GM23338 (cell line): ENCODE measurements at regions not wholly inside any gene's neighbourhood (a gene's known extent, or its start where the extent isn't known, plus 50 kb on each side); places are given as distances from the start of the nearest gene placed in this dataset.
A peak's percentile ranks its signal among the peaks of the same experiment; 100 is the strongest.

Experiments
- ATAC-seq: fragments of 200-7000 bp; cut with Tn5 transposase; 3 replicates; pipeline ENCODE4 v1.9.1; 2020
- DNase-seq: peaks from one replicate; pipeline ENCODE4 v3.0.0-alpha.2; 2015; ENCODE audit warnings: low spot score
- H2AFZ ChIP-seq: fragments of 200-600 bp; sonication (generic); 2 replicates; pipeline ENCODE4 v1.8.0; 2016; ENCODE audit warnings: antibody characterized with exemption, mild to moderate bottlenecking, moderate library complexity
- H3F3A ChIP-seq: fragments of 200-600 bp; sonication (generic); replicated peaks from 2 replicates; pipeline ENCODE4 v1.8.0; 2017; ENCODE audit warnings: antibody characterized with exemption, mixed run types, low read depth
- H3K27ac ChIP-seq: fragments of 200-600 bp; sonication (generic); 2 replicates; pipeline ENCODE4 v1.6.1; 2016; ENCODE audit warnings: low read depth
- H3K27me3 ChIP-seq: fragments of 200-600 bp; sonication (generic); 2 replicates; pipeline ENCODE4 v1.8.0; 2016; ENCODE audit warnings: mild to moderate bottlenecking, mixed run types, moderate library complexity; ENCODE audit not compliant: insufficient read depth
- H3K36me3 ChIP-seq: fragments of 200-600 bp; sonication (generic); 2 replicates; pipeline ENCODE4 v1.8.0; 2016; ENCODE audit warnings: mild to moderate bottlenecking; ENCODE audit not compliant: insufficient read depth
- H3K4me1 ChIP-seq: fragments of 200-600 bp; sonication (generic); 2 replicates; pipeline ENCODE4 v1.8.0; 2016; ENCODE audit warnings: mild to moderate bottlenecking, moderate library complexity; ENCODE audit not compliant: insufficient read depth
- H3K4me2 ChIP-seq: fragments of 200-600 bp; sonication (generic); 2 replicates; pipeline ENCODE4 v1.7.1; 2017; ENCODE audit warnings: mixed run types
- H3K4me3 ChIP-seq: fragments of 200-600 bp; sonication (generic); 2 replicates; pipeline ENCODE4 v1.6.1; 2016; ENCODE audit warnings: mixed run types
- H3K79me2 ChIP-seq: fragments of 200-600 bp; sonication (generic); replicated peaks from 2 replicates; pipeline ENCODE4 v1.8.0; 2017; ENCODE audit warnings: mild to moderate bottlenecking; ENCODE audit not compliant: insufficient read depth
- H3K9me2 ChIP-seq: fragments of 200-600 bp; sonication (generic); 2 replicates; pipeline ENCODE4 v1.8.0; 2017; ENCODE audit not compliant: insufficient read depth
- H4K20me1 ChIP-seq: fragments of 200-600 bp; sonication (generic); replicated peaks from 2 replicates; pipeline ENCODE4 v1.8.0; 2017; ENCODE audit warnings: mild to moderate bottlenecking; ENCODE audit not compliant: insufficient read depth
- H3K27ac Mint-ChIP-seq: 2 replicates; pipeline ENCODE4 v1.8.0; 2020; ENCODE audit warnings: inconsistent platforms, mild to moderate bottlenecking, moderate library complexity, mixed read lengths
- H3K27me3 Mint-ChIP-seq: 3 replicates; pipeline ENCODE4 v1.8.0; 2022; ENCODE audit warnings: low read depth, mild to moderate bottlenecking, moderate library complexity, mixed read lengths, inconsistent platforms; ENCODE audit not compliant: insufficient read depth, poor library complexity
- H3K36me3 Mint-ChIP-seq: 3 replicates; pipeline ENCODE4 v1.8.0; 2021; ENCODE audit warnings: low read depth, mild to moderate bottlenecking, inconsistent platforms, moderate library complexity, mixed read lengths
- H3K4me1 Mint-ChIP-seq: 3 replicates; pipeline ENCODE4 v1.8.0; 2020; ENCODE audit warnings: mild to moderate bottlenecking, inconsistent platforms, mixed read lengths
- H3K4me3 Mint-ChIP-seq: 3 replicates; pipeline ENCODE4 v1.8.0; 2021; ENCODE audit warnings: moderate library complexity, mild to moderate bottlenecking, inconsistent platforms, mixed read lengths
- H3K9me3 Mint-ChIP-seq: 3 replicates; pipeline ENCODE4 v1.8.0; 2020; ENCODE audit warnings: moderate library complexity, mild to moderate bottlenecking, inconsistent platforms, mixed read lengths
- CTCF ChIP-seq, 2 experiments: fragments of 200-600 bp in 1 of 2; sonication (generic) in 1 of 2; conservative IDR thresholded peaks; 2 replicates each; pipeline versions ENCODE4 v1.5.1 to v1.6.1; 2016 to 2017; ENCODE audit warnings: antibody characterized with exemption in 2 of 2, low read depth in 2 of 2, mild to moderate bottlenecking in 2 of 2, moderate library complexity in 1 of 2
- EZH2 ChIP-seq: fragments of 200-600 bp; sonication (generic); IDR thresholded peaks from one replicate; pipeline ENCODE4 v1.8.0; 2017; ENCODE audit warnings: antibody characterized with exemption, mild to moderate bottlenecking, low read depth; ENCODE audit not compliant: unreplicated experiment
- EZH2phosphoT487 ChIP-seq: fragments of 200-600 bp; sonication (generic); IDR thresholded peaks from one replicate; pipeline ENCODE4 v1.8.1; 2018; ENCODE audit warnings: antibody characterized with exemption; ENCODE audit not compliant: unreplicated experiment
- JUNB ChIP-seq: IDR thresholded peaks from one replicate; pipeline ENCODE4 v1.6.1; 2016; ENCODE audit warnings: antibody characterized with exemption; ENCODE audit not compliant: unreplicated experiment
- NANOG ChIP-seq: IDR thresholded peaks from 2 replicates; pipeline ENCODE4 v1.6.1; 2016; ENCODE audit warnings: antibody characterized with exemption, borderline replicate concordance
- POLR2AphosphoS5 ChIP-seq: IDR thresholded peaks from 2 replicates; pipeline ENCODE4 v1.6.1; 2016; ENCODE audit warnings: antibody characterized with exemption, low read depth
- STAT1 ChIP-seq: IDR thresholded peaks from one replicate; pipeline ENCODE4 v1.6.1; 2016; ENCODE audit warnings: antibody characterized with exemption; ENCODE audit not compliant: unreplicated experiment
- ZNF114 ChIP-seq: fragments of 250-450 bp; sonication (Bioruptor Pico); IDR thresholded peaks from 2 replicates; pipeline ENCODE4 v1.5.0; 2020; ENCODE audit warnings: mild to moderate bottlenecking, moderate library complexity
- ZNF331 ChIP-seq: fragments of 250-450 bp; sonication (Bioruptor Pico); IDR thresholded peaks from 2 replicates; pipeline ENCODE4 v1.5.0; 2020; ENCODE audit warnings: low read depth, mild to moderate bottlenecking, moderate library complexity
- ZNF462 ChIP-seq: fragments of 250-450 bp; sonication (Bioruptor Pico); IDR thresholded peaks from 2 replicates; pipeline ENCODE4 v1.5.0; 2020; ENCODE audit warnings: mild to moderate bottlenecking, moderate library complexity
- TF ChIP-seq, protein P1 (sequence below): IDR thresholded peaks from 2 replicates; pipeline ENCODE4 v1.6.1; 2016; ENCODE audit warnings: antibody characterized with exemption

GRCh38 chr13:23996456-23996855, 99.2 kb upstream of the C1QTNF9B start (continued):
- TF ChIP-seq ZNF462 (no peak), CTCF (conservative IDR thresholded peaks at IDR 0.05; ENCODE audit: low read depth in 2 of 2) (no peak), EZH2 (no peak), JUNB (no peak), STAT1 (no peak), NANOG (no peak)

DNA sequence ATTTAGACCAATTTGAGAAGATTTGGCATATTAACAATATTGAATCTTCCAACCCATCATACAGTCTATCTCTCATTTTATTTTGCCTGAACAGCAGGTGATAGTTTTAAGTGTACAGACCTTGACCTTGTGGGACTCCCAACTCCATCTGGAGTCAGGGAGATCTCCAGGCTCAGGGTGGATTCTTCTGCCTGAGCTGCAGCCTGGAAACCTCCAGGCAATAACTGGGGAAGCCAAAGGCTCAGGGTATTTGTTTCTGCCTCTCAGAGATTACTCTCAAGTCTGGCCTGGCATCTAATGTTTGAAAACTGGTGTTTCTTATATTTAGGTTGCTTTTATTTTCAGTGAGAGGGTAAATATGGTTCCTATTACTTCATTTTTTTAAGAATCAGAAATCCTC, 102.1 kb upstream of the C1QTNF9B start:
- Mint-ChIP-seq H3K4me1 (peaks cover 20% of the 10 kb centered on the region), H3K27ac (no peak overlapping the region), H3K27me3 (no peaks in the 10 kb centered on the region), H3K4me3 (no peak overlapping the region), H3K9me3 (peaks cover 18% of the 10 kb centered on the region), H3K36me3 (peaks cover 9% of the 10 kb centered on the region; the same call in 1 of the 3 replicates)
- Histone ChIP-seq H2AFZ (peak overlapping the region; percentile 4; the same call in 1 of the 2 replicates), H4K20me1 (no peaks in the 10 kb centered on the region), H3K79me2 (no peaks in the 10 kb centered on the region), H3K4me3 (no peak overlapping the region), H3F3A (no peaks in the 10 kb centered on the region), H3K9me2 (peaks cover 14% of the 10 kb centered on the region; the same call in 1 of the 2 replicates), H3K36me3 (no peaks in the 10 kb centered on the region), H3K27ac (no peak overlapping the region), H3K4me1 (peaks cover 16% of the 10 kb centered on the region), H3K4me2 (no peak overlapping the region), H3K27me3 (no peaks in the 10 kb centered on the region)
- no peak for ATAC-seq
- no peak for DNase-seq
- TF ChIP-seq EZH2phosphoT487 = no peak
- TF ChIP-seq, protein P1, sequence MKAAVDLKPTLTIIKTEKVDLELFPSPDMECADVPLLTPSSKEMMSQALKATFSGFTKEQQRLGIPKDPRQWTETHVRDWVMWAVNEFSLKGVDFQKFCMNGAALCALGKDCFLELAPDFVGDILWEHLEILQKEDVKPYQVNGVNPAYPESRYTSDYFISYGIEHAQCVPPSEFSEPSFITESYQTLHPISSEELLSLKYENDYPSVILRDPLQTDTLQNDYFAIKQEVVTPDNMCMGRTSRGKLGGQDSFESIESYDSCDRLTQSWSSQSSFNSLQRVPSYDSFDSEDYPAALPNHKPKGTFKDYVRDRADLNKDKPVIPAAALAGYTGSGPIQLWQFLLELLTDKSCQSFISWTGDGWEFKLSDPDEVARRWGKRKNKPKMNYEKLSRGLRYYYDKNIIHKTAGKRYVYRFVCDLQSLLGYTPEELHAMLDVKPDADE = no peak
- no peak for TF ChIP-seq JUNB
- TF ChIP-seq ZNF114 (CRISPR knock-in tag) = no peak
- no peak for TF ChIP-seq ZNF331 (CRISPR knock-in tag)
- no peak for TF ChIP-seq CTCF (conservative IDR thresholded peaks at IDR 0.05; ENCODE audit: low read depth in 2 of 2)
- TF ChIP-seq EZH2 = no peak
- TF ChIP-seq POLR2AphosphoS5 = no peak
- TF ChIP-seq STAT1 = no peak
- no peak for TF ChIP-seq NANOG
